GM12878 (cell line): ENCODE measurements at regions not wholly inside any gene's neighbourhood (a gene's known extent, or its start where the extent isn't known, plus 50 kb on each side); places are given as distances from the start of the nearest gene placed in this dataset.

ENCODE experiments used
- ATAC-seq: fragments of 200-7000 bp; cut with Tn5 transposase; 3 replicates; pipeline ENCODE4 v1.9.1; 2020; ENCODE audit warnings: mild to moderate bottlenecking, moderate library complexity
- BruUV-seq: library from RNA; stranded (reverse); fragments of 400-500 nt; replicated peaks from 2 replicates; lab custom pipeline; 2021; lab: Mats Ljungman, UMichigan
- CTCF ChIA-PET: fragments of 300-600 bp; sonication (Branson Sonifier 250); formaldehyde crosslinking; extraction: SDS; loops from one replicate; lab custom pipeline; 2021; ENCODE audit warnings: inconsistent platforms; lab: Yijun Ruan, JAX
- POLR2A ChIA-PET: fragments of 350-600 bp; formaldehyde crosslinking; extraction: SDS; loops from one replicate; lab custom pipeline; 2021; ENCODE audit warnings: inconsistent platforms; lab: Charles Lee
- RAD21 ChIA-PET: fragments of 300-600 bp; sonication (Branson Sonifier 250); formaldehyde crosslinking; loops from one replicate; lab custom pipeline; 2023; ENCODE audit warnings: antibody characterized with exemption; ENCODE audit not compliant: unreplicated experiment; lab: Charles Lee
- SMC1A ChIA-PET: fragments of 300-600 bp; sonication (Branson Sonifier 250); formaldehyde crosslinking; loops from one replicate; lab custom pipeline; 2023; ENCODE audit not compliant: unreplicated experiment, uncharacterized antibody; lab: Charles Lee
- DNase-seq: peaks from one replicate; pipeline ENCODE4 v3.0.0-alpha.2; 2011; ENCODE audit warnings: low read depth, low spot score
- FAIRE-seq: peaks from 3 replicates; lab custom pipeline; 2011; peaks lifted over from hg19 to GRCh38; lab: Jason Lieb, UNC
- H2AFZ ChIP-seq: 2 replicates; pipeline ENCODE4 v1.6.0; 2011; ENCODE audit warnings: low read depth, low read length, control low read depth; ENCODE audit not compliant: control insufficient read depth
- H3K27ac ChIP-seq: 2 replicates; pipeline ENCODE4 v1.5.1; 2011; ENCODE audit warnings: control low read depth; ENCODE audit not compliant: control insufficient read depth, insufficient read depth
- H3K27me3 ChIP-seq, 2 experiments: replicated peaks in 1 of 2; 2 replicates each; pipeline versions ENCODE4 v1.6.0 to v1.6.1; 2011; ENCODE audit warnings: low read length in 1 of 2; ENCODE audit not compliant: control insufficient read depth in 2 of 2, insufficient read depth in 2 of 2
- H3K36me3 ChIP-seq, 2 experiments: 2 replicates each; pipeline ENCODE4 v1.5.1; 2011; ENCODE audit warnings: low read length in 1 of 2; ENCODE audit not compliant: control insufficient read depth in 2 of 2, insufficient read depth in 2 of 2
- H3K4me1 ChIP-seq: 2 replicates; pipeline ENCODE4 v1.6.1; 2011; ENCODE audit warnings: mild to moderate bottlenecking, low read length, moderate library complexity, mixed read lengths; ENCODE audit not compliant: control insufficient read depth, insufficient read depth
- H3K4me2 ChIP-seq: 2 replicates; pipeline ENCODE4 v1.6.0; 2011; ENCODE audit warnings: control low read depth; ENCODE audit not compliant: control insufficient read depth, insufficient read depth
- H3K4me3 ChIP-seq: fragments of 200-600 bp; sonication (generic); 2 replicates; pipeline ENCODE4 v1.5.1; 2016
- H3K79me2 ChIP-seq: 2 replicates; pipeline ENCODE4 v1.6.0; 2011; ENCODE audit warnings: low read length; ENCODE audit not compliant: control insufficient read depth, insufficient read depth
- H3K9ac ChIP-seq: 2 replicates; pipeline ENCODE4 v1.8.0; 2011; ENCODE audit warnings: low read length, control low read depth, mixed read lengths; ENCODE audit not compliant: control insufficient read depth, insufficient read depth
- H3K9me3 ChIP-seq: replicated peaks from 3 replicates; pipeline ENCODE4 v1.5.1; 2011; ENCODE audit warnings: mild to moderate bottlenecking, low read length; ENCODE audit not compliant: control insufficient read depth, insufficient read depth
- H4K20me1 ChIP-seq: 2 replicates; pipeline ENCODE4 v1.6.0; 2011; ENCODE audit not compliant: control insufficient read depth, insufficient read depth
- ASH2L ChIP-seq: fragments of 300-600, 200-600 bp; sonication (generic); IDR thresholded peaks from 2 replicates; pipeline ENCODE4 v1.6.1; 2017; ENCODE audit warnings: low read depth, mild to moderate bottlenecking, borderline replicate concordance
- CHD1 ChIP-seq: IDR thresholded peaks from 2 replicates; pipeline ENCODE4 v1.6.1; 2012; ENCODE audit warnings: low read depth, low read length, improper control_type of control experiment
- CHD4 ChIP-seq: fragments of 200-600 bp; sonication (generic); IDR thresholded peaks from 2 replicates; pipeline ENCODE4 v1.6.1; 2016; ENCODE audit warnings: mild to moderate bottlenecking
- E2F8 ChIP-seq: fragments of 450-650 bp; IDR thresholded peaks from 2 replicates; pipeline ENCODE4 v1.6.1; 2018; ENCODE audit warnings: mild to moderate bottlenecking, low read depth, moderate library complexity; ENCODE audit not compliant: partially characterized antibody
- EP300 ChIP-seq, 2 experiments: fragments of 150-350 bp in 1 of 2; IDR thresholded peaks; 2 replicates each; pipeline ENCODE4 v1.6.1; 2011 to 2012; ENCODE audit warnings: low read depth in 2 of 2, low read length in 2 of 2, borderline replicate concordance in 1 of 2, improper control_type of control experiment in 1 of 2, inconsistent platforms in 1 of 2; ENCODE audit not compliant: control insufficient read depth in 1 of 2
- GATAD2B ChIP-seq: fragments of 450-650 bp; conservative IDR thresholded peaks from 2 replicates; pipeline ENCODE4 v1.6.1; 2017; ENCODE audit warnings: low read depth, mild to moderate bottlenecking, moderate library complexity
- HCFC1 ChIP-seq: fragments of 150-350 bp; IDR thresholded peaks from 2 replicates; pipeline ENCODE4 v1.6.1; 2014; ENCODE audit warnings: low read length
- HDAC2 ChIP-seq: fragments of 200-600 bp; sonication (generic); IDR thresholded peaks from 2 replicates; pipeline ENCODE4 v1.6.1; 2017
- KAT2A ChIP-seq: conservative IDR thresholded peaks from 2 replicates; pipeline ENCODE4 v1.6.1; 2011; ENCODE audit warnings: low read depth, low read length; ENCODE audit not compliant: control insufficient read depth
- RB1 ChIP-seq: fragments of 450-650 bp; formaldehyde crosslinking; IDR thresholded peaks from 2 replicates; pipeline ENCODE4 v1.6.1; 2017; ENCODE audit warnings: mild to moderate bottlenecking, borderline replicate concordance
- RCOR1 ChIP-seq: conservative IDR thresholded peaks from 2 replicates; pipeline ENCODE4 v1.6.1; 2012; ENCODE audit warnings: low read depth, low read length, improper control_type of control experiment
- SMAD1 ChIP-seq: fragments of 450-650 bp; IDR thresholded peaks from 2 replicates; pipeline ENCODE4 v1.6.1; 2018; ENCODE audit warnings: mild to moderate bottlenecking, low read depth; ENCODE audit not compliant: partially characterized antibody
- SUZ12 ChIP-seq: fragments of 200-600 bp; sonication (generic); IDR thresholded peaks from one replicate; pipeline ENCODE4 v1.6.1; 2018; ENCODE audit warnings: antibody characterized with exemption, mild to moderate bottlenecking; ENCODE audit not compliant: unreplicated experiment
- WRNIP1 ChIP-seq: IDR thresholded peaks from 2 replicates; pipeline ENCODE4 v1.6.1; 2011; ENCODE audit warnings: low read depth, low read length, improper control_type of control experiment, borderline replicate concordance
- WGBS: methylation state at CpG from one replicate; pipeline ENCODE4 v1.1.6; 2016; ENCODE audit warnings: low lambda C conversion rate; ENCODE audit not compliant: insufficient replicate concordance, insufficient coverage; ENCODE audit errors: missing lambda C conversion rate; 5-methylcytosine and 5-hydroxymethylcytosine counted together
- in situ Hi-C: fragments of 300-500 bp; cut with MboI; formaldehyde crosslinking; loops from 9 replicates; pipeline ENCODE4 v1.14.3; 2018; ENCODE audit warnings: mixed read lengths
- intact Hi-C: fragments of 100-400 bp; cut with micrococcal nuclease; formaldehyde crosslinking; loops from one replicate; pipeline ENCODE4 v1.14.2; 2022; ENCODE audit not compliant: unreplicated experiment
- TF ChIP-seq, protein P1 (sequence below): fragments of 450-650 bp; IDR thresholded peaks from 2 replicates; pipeline ENCODE4 v1.6.1; 2018; ENCODE audit warnings: borderline replicate concordance, mild to moderate bottlenecking; ENCODE audit not compliant: partially characterized antibody

- TF ChIP-seq E2F8 (no peak), HCFC1 (no peak), ASH2L (no peak), WRNIP1 (no peak), EP300 (IDR thresholded peaks at IDR 0.05; ENCODE audit: borderline replicate concordance in 1 of 2, control insufficient read depth in 1 of 2, low read depth in 2 of 2, low read length in 2 of 2) (no peak), CHD1 (no peak), GATAD2B (no peak), CHD4 (no peak)
- TF ChIP-seq, all 136 proteins: peak for 0
Measured at GRCh38 chr9:73863924-73864323, 633.2 kb upstream of the RORB start (continued).

GRCh38 chr9:73866451-73866850, 630.7 kb upstream of the RORB start:
- Histone ChIP-seq H3K27ac (no peak overlapping the region), H3K9me3 (no peaks in the 10 kb centered on the region), H2AFZ (no peak overlapping the region), H3K36me3 (no peaks in the 10 kb centered on the region), H3K9ac (no peak overlapping the region), H3K4me1 (no peaks in the 10 kb centered on the region), H4K20me1 (no peaks in the 10 kb centered on the region), H3K4me3 (no peak overlapping the region), H3K79me2 (no peaks in the 10 kb centered on the region), H3K4me2 (no peak overlapping the region), H3K27me3 (no peaks in the 10 kb centered on the region)
- in situ Hi-C loops = no loop called here
- WGBS = 35% methylated on average over 4 of the region's 4 CpGs
- DNase-seq = no peak
- FAIRE-seq = no peak
- intact Hi-C loops = no loop called here
- TF ChIP-seq HDAC2 = no peak
- no peak for TF ChIP-seq E2F8
- no peak for TF ChIP-seq RCOR1
- no peak for TF ChIP-seq SMAD1
- no peak for TF ChIP-seq KAT2A
- TF ChIP-seq, protein P1, sequence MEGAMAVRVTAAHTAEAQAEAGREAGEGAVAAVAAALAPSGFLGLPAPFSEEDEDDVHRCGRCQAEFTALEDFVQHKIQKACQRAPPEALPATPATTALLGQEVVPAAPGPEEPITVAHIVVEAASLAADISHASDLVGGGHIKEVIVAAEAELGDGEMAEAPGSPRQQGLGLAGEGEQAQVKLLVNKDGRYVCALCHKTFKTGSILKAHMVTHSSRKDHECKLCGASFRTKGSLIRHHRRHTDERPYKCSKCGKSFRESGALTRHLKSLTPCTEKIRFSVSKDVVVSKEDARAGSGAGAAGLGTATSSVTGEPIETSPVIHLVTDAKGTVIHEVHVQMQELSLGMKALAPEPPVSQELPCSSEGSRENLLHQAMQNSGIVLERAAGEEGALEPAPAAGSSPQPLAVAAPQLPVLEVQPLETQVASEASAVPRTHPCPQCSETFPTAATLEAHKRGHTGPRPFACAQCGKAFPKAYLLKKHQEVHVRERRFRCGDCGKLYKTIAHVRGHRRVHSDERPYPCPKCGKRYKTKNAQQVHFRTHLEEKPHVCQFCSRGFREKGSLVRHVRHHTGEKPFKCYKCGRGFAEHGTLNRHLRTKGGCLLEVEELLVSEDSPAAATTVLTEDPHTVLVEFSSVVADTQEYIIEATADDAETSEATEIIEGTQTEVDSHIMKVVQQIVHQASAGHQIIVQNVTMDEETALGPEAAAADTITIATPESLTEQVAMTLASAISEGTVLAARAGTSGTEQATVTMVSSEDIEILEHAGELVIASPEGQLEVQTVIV = no peak
- no peak for TF ChIP-seq SUZ12
- TF ChIP-seq RB1 = no peak
- ChIA-PET CTCF (interaction anchor here (0.9 kb wide), 1 partner anchor 68 kb away, joined by 4 read pairs; no protein-coding TSS in a partner anchor), RAD21 (no interaction called here), POLR2A (no interaction called here), SMC1A (no interaction called here)
- BruUV-seq = no TSS peak
- ATAC-seq = no peak
